SK-N-MC (cell line): ENCODE measurements at regions not wholly inside any gene's neighbourhood (a gene's known extent, or its start where the extent isn't known, plus 50 kb on each side); places are given as distances from the start of the nearest gene placed in this dataset.

Source experiments
- EZH2 ChIP-seq: fragments of 200-600 bp; sonication (generic); IDR thresholded peaks from one replicate; pipeline ENCODE4 v1.6.1; 2017; ENCODE audit warnings: antibody characterized with exemption
- POLR2AphosphoS5 ChIP-seq: IDR thresholded peaks from 2 replicates; pipeline ENCODE4 v1.6.1; 2012; ENCODE audit warnings: mild to moderate bottlenecking, low read depth, low read length, borderline replicate concordance

DNA sequence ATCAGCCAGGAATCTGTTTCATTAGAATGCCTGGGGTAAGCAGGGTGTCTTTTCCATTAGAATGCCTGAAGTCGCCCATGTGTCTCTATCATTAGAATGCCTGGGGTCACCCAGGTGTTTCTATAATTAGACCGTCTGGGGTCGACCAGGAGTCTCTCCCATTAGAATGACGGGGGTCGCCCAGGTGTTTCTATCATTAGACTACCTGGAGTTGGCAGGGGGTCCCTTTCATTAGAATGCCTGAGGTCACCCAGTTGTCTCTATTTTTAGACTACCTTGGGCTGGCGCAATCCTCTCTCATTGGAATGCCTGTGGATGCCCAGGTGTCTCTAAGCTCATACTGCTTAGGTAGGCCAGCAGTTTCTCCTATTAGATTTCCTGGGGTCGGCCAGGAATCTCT lies 1447.6 kb downstream of the UQCRFS1 start:
- TF ChIP-seq POLR2AphosphoS5 (no peak), EZH2 (no peak)
